ENCODE measurements at regions not wholly inside any gene's neighbourhood (a gene's known extent, or its start where the extent isn't known, plus 50 kb on each side); places are given as distances from the start of the nearest gene placed in this dataset.

DNA sequence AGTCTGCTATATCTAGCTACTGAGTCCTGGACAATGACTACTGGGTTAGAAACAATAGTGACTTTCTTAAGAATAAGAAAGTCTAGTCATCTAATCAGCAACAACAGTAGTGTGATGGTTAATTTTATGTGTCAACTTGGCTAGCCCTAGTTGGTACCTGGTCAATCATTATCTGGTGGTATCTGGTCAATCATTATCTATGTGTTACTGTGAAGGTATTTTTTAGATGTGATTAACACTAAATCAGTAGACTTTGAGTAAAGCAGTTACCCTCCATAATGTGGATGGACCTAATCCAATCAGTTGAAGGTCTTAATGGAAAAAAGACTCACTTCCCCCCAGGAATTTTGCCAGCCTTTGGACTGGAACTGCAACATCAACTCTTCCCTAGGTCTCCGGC lies 312.6 kb downstream of the SIPA1L2 start:
- H3K14ac ChIP-seq (replicated peaks; ENCODE audit: low read depth, low read length) = no peak overlapping the region
- ATAC-seq (ENCODE audit: low read depth) (no peak), DNase-seq (no peak)
- dilution Hi-C loops (cut with HindIII; ENCODE audit: low sequenced_read_pairs, unreplicated experiment) (no loop called here), intact Hi-C loops (cut with micrococcal nuclease) (no loop called here), in situ Hi-C loops (cut with MboI; ENCODE audit: low sequenced_read_pairs) (no loop called here)
- H3K4ac ChIP-seq (ENCODE audit: low read depth, low read length) = no peak overlapping the region
- H3K4me1 ChIP-seq (ENCODE audit: control insufficient read depth, insufficient read depth, low read length) = no peaks in the 10 kb centered on the region
- TF ChIP-seq MAZ (IDR thresholded peaks at IDR 0.05; ENCODE audit: borderline replicate concordance, low read depth, low read length) = no peak
- no peak for TF ChIP-seq RFX5 (IDR thresholded peaks at IDR 0.05; ENCODE audit: low read depth, low read length)
- TF ChIP-seq RAD21 (IDR thresholded peaks at IDR 0.05; ENCODE audit: low read length) = no peak
- no peak for TF ChIP-seq ELK1 (IDR thresholded peaks at IDR 0.05; ENCODE audit: borderline replicate concordance, low read depth, low read length)
- TF ChIP-seq POLR2A (IDR thresholded peaks at IDR 0.05; ENCODE audit: low read depth, low read length) = no peak
- TF ChIP-seq NFE2L2 (IDR thresholded peaks at IDR 0.05; ENCODE audit: low read depth, low read length) = no peak
- TF ChIP-seq USF2 (IDR thresholded peaks at IDR 0.05; ENCODE audit: low read depth, low read length) = no peak
- no peak for TF ChIP-seq MAFK (IDR thresholded peaks at IDR 0.05; ENCODE audit: low read depth, low read length)
- TF ChIP-seq RCOR1 (IDR thresholded peaks at IDR 0.05; ENCODE audit: insufficient replicate concordance, low read length) = no peak
- no peak for TF ChIP-seq BHLHE40 (IDR thresholded peaks at IDR 0.05; ENCODE audit: low read depth, low read length)
- no peak for TF ChIP-seq FOS (IDR thresholded peaks at IDR 0.05; ENCODE audit: low read depth, low read length)
- no peak for TF ChIP-seq MXI1 (IDR thresholded peaks at IDR 0.05; ENCODE audit: borderline replicate concordance, low read depth, low read length)
- TF ChIP-seq CEBPB (IDR thresholded peaks at IDR 0.05; ENCODE audit: low read depth, low read length) = no peak
- no peak for TF ChIP-seq CHD1 (IDR thresholded peaks at IDR 0.05; ENCODE audit: low read depth, low read length)
- no peak overlapping the region for H3K23ac ChIP-seq (ENCODE audit: low read depth, low read length)
- no peaks in the 10 kb centered on the region for H3K79me1 ChIP-seq (ENCODE audit: low read depth in 1 of 2, low read length in 2 of 2)
- no TSS peak for BruUV-seq (replicated peaks)
- no peak overlapping the region for H2AFZ ChIP-seq (replicated peaks; ENCODE audit: low read length, poor library complexity)
- H4K8ac ChIP-seq (ENCODE audit: low read depth in 2 of 2, low read length in 2 of 2) = no peak overlapping the region
- POLR2A ChIA-PET (ENCODE audit: unreplicated experiment) = no interaction called here
- H3K4me3 ChIP-seq (ENCODE audit: insufficient read depth, low read depth, low read length) = no peak overlapping the region
- no CpG with 5 or more reads among the region's 1 CpG for WGBS, 2 experiments (ENCODE audit: extremely low coverage in 2 of 2, insufficient read length in 1 of 2)
- no peaks in the 10 kb centered on the region for H4K20me1 ChIP-seq (ENCODE audit: insufficient read depth, low read length)
- no peak overlapping the region for H2AK5ac ChIP-seq (ENCODE audit: low read depth, low read length)
- CTCF ChIA-PET = no interaction called here
- H2BK5ac ChIP-seq (ENCODE audit: low read depth, low read length, poor library complexity, severe bottlenecking) = no peak overlapping the region
- peaks cover 2% of the 10 kb centered on the region; the same call in 1 of the 2 replicates for H3K9me3 ChIP-seq (ENCODE audit: control insufficient read depth, insufficient read depth, low read length)
- H3K27me3 ChIP-seq (ENCODE audit: control insufficient read depth, insufficient read depth, low read length) = no peaks in the 10 kb centered on the region
- H3K9ac ChIP-seq (ENCODE audit: low read depth, low read length) = no peak overlapping the region
- H2BK15ac ChIP-seq (ENCODE audit: low read depth, low read length) = no peak overlapping the region
- H2BK120ac ChIP-seq (ENCODE audit: low read depth, low read length) = no peak overlapping the region
- no peaks in the 10 kb centered on the region for H3K36me3 ChIP-seq (ENCODE audit: control insufficient read depth, insufficient read depth, low read length)
- no peak overlapping the region for H4K91ac ChIP-seq (ENCODE audit: insufficient read depth, low read depth, low read length)
- H3K27ac ChIP-seq (ENCODE audit: insufficient read depth, low read length) = no peak overlapping the region
- no peak overlapping the region for H2AK9ac ChIP-seq (replicated peaks; ENCODE audit: low read depth, low read length, poor library complexity)
- H4K5ac ChIP-seq (ENCODE audit: low read depth, low read length) = no peak overlapping the region
- H3K56ac ChIP-seq (ENCODE audit: extremely low read depth, insufficient read depth, low read length) = no peak overlapping the region; the same call in 1 of the 2 replicates
- H3K18ac ChIP-seq (ENCODE audit: low read depth, low read length) = no peak overlapping the region
- H3K4me2 ChIP-seq (ENCODE audit: low read depth, low read length) = no peak overlapping the region
- no peaks in the 10 kb centered on the region for H3K9me1 ChIP-seq (ENCODE audit: insufficient read depth, low read length)
- no peak overlapping the region for H2BK20ac ChIP-seq (ENCODE audit: low read depth, low read length)

Measured in IMR-90 (cell line).